ENCODE measurements at regions not wholly inside any gene's neighbourhood (a gene's known extent, or its start where the extent isn't known, plus 50 kb on each side); places are given as distances from the start of the nearest gene placed in this dataset.
"Not testable (repeated sequence)": the region's sequence is repeated elsewhere in the genome, so short reads cannot be mapped to it uniquely, and the experiment has no call there.

DNA sequence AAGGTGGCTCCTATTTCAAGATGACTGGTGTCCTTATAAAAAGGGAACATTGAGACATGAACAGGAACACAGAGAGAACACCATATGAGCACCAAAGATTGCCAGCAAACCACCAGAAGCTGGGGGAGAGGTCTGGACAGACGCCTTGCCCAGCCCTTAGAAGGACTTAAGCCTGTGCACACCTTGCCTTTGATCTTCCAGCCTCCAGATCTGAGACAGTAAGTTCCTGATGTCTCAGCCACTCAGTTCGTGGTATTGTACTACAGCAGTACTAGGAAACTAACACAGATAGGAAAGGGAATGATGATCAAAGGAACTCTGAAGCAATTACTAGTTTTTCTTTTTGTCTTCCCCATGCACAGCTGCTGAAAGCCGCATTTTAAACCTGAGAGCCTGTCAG is 137.3 kb upstream of the FHL2 start:
- DNase-seq (ENCODE audit: extremely low spot score) = peak; percentile 68
- no peak overlapping the region for H3K4me3 ChIP-seq
- H3K4me1 ChIP-seq = no peaks in the 10 kb centered on the region
- intact Hi-C loops (cut with DNase I) = no loop called here
- H3K36me3 ChIP-seq = no peaks in the 10 kb centered on the region
- WGBS = 74% methylated on average over 3 of the region's 3 CpGs
- H3K27me3 ChIP-seq = peaks cover 0 to 9% (median 0%) of the 10 kb centered on the region in 4 donors
- TF ChIP-seq EP300 (IDR thresholded peaks at IDR 0.05) = no peak
- TF ChIP-seq, protein P1, sequence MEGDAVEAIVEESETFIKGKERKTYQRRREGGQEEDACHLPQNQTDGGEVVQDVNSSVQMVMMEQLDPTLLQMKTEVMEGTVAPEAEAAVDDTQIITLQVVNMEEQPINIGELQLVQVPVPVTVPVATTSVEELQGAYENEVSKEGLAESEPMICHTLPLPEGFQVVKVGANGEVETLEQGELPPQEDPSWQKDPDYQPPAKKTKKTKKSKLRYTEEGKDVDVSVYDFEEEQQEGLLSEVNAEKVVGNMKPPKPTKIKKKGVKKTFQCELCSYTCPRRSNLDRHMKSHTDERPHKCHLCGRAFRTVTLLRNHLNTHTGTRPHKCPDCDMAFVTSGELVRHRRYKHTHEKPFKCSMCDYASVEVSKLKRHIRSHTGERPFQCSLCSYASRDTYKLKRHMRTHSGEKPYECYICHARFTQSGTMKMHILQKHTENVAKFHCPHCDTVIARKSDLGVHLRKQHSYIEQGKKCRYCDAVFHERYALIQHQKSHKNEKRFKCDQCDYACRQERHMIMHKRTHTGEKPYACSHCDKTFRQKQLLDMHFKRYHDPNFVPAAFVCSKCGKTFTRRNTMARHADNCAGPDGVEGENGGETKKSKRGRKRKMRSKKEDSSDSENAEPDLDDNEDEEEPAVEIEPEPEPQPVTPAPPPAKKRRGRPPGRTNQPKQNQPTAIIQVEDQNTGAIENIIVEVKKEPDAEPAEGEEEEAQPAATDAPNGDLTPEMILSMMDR (IDR thresholded peaks at IDR 0.05) = no peak
- TF ChIP-seq POLR2AphosphoS5 (IDR thresholded peaks at IDR 0.05) = no peak
- no peak for TF ChIP-seq POLR2A (IDR thresholded peaks at IDR 0.05; ENCODE audit: low read depth)
- H3K9me3 ChIP-seq = no peaks in the 10 kb centered on the region
- no peak overlapping the region for H3K27ac ChIP-seq (replicated peaks in 1 of 4)

DNA sequence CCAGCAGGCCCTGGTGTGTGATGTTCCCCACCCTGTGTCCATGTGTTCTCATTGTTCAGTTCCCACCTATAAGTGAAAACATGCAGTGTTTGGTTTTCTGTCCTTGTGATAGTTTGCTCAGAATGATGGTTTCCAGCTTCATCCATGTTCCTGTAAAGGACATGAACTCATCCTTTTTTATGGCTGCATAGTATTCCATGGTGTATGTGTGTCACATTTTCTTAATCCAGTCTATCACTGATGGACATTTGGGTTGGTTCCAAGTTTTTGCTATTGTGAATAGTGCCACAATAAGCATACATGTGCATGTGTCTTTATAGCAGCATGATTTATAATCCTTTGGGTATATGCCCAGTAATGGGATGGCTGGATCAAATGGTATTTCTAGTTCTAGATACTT is 130.4 kb upstream of the FHL2 start:
- H3K27ac ChIP-seq (replicated peaks in 1 of 4); H3K4me3 ChIP-seq; H3K9me3 ChIP-seq; DNase-seq (ENCODE audit: extremely low spot score); H3K36me3 ChIP-seq; H3K27me3 ChIP-seq; intact Hi-C loops (cut with DNase I); H3K4me1 ChIP-seq: not testable (repeated sequence)

DNA sequence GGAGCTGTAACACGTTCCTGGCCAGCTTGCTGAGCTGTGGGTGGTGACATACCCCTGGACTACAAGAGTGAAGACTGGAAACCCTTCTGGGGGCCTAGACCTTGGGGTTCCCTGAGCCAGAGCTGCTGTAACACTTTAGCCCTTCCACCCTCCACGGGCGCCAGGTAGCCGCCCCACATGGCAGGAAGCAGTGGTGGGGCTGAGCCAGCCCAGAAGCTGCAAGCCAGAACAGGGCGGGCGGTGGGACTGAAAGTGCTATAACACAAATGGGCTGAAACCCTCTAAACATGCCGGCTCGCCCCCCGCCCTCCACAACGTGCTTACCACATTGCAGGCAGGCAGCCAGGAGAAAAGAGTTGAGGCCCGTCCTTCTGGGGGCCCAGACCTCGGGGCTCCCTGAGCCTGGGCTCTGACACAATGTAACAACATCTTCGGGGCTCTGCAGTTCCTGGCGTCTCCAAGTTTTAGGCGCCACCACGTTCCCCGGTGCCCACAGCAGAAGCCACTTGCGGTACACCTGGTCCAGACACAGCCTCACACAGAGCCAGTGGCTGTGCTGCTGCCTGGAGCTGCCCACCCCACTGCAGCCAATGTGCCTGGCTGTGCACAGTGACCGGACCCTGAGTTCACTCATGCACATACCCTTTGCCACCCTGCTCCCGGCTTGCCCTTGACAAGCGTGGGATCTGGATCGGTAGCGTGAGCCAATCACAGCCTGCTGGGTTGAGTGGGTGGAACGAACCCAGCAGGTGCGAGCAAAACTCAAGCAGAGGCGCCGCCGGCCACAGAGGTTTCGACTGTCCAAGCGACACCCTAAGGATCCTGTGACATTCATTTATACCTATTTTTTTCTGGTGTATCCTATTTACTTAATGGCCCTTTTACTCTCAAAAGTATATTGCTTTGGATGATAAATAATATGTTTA is 127.4 kb upstream of the FHL2 start:
- 94% methylated on average over 11 of the region's 30 CpGs for WGBS
- H3K9me3 ChIP-seq = no peaks in the 10 kb centered on the region
- intact Hi-C loops (cut with DNase I) = no loop called here
- H3K27ac ChIP-seq (replicated peaks in 1 of 4) = no peak overlapping the region
- no peaks in the 10 kb centered on the region for H3K4me1 ChIP-seq
- H3K36me3 ChIP-seq = no peaks in the 10 kb centered on the region
- DNase-seq (ENCODE audit: extremely low spot score) = peak; percentile 87
- H3K27me3 ChIP-seq = peaks cover 0 to 3% (median 0%) of the 10 kb centered on the region in 4 donors
- no peak overlapping the region for H3K4me3 ChIP-seq
- TF ChIP-seq POLR2A (IDR thresholded peaks at IDR 0.05; ENCODE audit: low read depth) = no peak
- TF ChIP-seq POLR2AphosphoS5 (IDR thresholded peaks at IDR 0.05) = no peak
- TF ChIP-seq EP300 (IDR thresholded peaks at IDR 0.05) = no peak
- TF ChIP-seq, protein P1 (IDR thresholded peaks at IDR 0.05) = no peak

DNA sequence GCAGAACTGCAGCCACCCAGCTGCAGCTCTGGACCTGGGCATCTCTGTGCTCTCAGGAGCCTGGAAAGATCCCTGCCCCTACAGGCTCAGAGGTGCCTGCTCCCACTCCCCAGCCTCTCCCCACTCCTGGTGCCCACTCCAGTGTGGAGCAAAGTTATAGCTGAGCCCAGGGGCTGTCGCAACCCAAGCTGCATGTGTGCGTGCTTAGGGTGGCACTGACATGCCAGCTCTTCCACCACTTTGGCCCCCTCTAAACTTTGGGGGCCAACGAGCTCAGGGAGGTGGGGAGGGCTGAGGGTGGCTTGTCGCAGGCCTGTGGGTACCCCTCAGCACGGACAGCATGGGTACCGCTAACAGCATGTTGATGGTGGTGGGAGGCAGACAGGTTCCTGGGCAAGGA is 126.3 kb upstream of the FHL2 start:
- 100% methylated on average over 3 of the region's 6 CpGs for WGBS
- Histone ChIP-seq H3K27ac (replicated peaks in 1 of 4) (no peak overlapping the region), H3K4me3 (no peak overlapping the region), H3K4me1 (peaks cover 0 to 3% (median 0%) of the 10 kb centered on the region in 4 donors), H3K27me3 (peaks cover 0 to 3% (median 0%) of the 10 kb centered on the region in 4 donors), H3K36me3 (no peaks in the 10 kb centered on the region), H3K9me3 (no peaks in the 10 kb centered on the region)
- DNase-seq (ENCODE audit: extremely low spot score) = peak; percentile 45
- TF ChIP-seq POLR2A (IDR thresholded peaks at IDR 0.05; ENCODE audit: low read depth) = no peak
- no peak for TF ChIP-seq POLR2AphosphoS5 (IDR thresholded peaks at IDR 0.05)
- TF ChIP-seq EP300 (IDR thresholded peaks at IDR 0.05) = no peak
- TF ChIP-seq, protein P1 (IDR thresholded peaks at IDR 0.05) = no peak
- intact Hi-C loops (cut with DNase I) = no loop called here

DNA sequence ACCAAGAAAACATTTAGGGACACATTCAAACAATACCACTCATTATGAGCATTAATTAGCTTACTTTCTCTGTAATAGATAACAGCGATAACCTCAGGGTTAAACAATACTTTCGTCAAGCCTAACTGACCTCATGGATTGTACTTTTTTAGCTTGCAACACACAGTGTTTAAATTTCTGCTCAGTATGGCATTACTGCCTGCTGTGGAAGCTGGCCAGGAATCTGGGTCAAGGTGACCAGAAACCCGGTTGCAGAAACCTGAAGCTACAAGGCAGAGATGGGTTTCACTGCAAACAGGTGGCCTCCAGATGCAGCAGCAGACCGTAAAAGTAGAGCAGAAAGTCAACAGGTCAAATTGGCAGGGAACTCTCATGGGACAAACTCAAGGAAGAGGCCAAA is 123.8 kb upstream of the FHL2 start:
- Histone ChIP-seq H3K4me1 (peaks cover 4 to 16% (median 8%) of the 10 kb centered on the region in 4 donors), H3K27ac (replicated peaks in 1 of 4) (no peak overlapping the region), H3K9me3 (no peaks in the 10 kb centered on the region), H3K4me3 (no peak overlapping the region), H3K36me3 (no peaks in the 10 kb centered on the region), H3K27me3 (peaks cover 0 to 3% (median 0%) of the 10 kb centered on the region in 4 donors)
- 74% methylated on average over 4 of the region's 4 CpGs for WGBS
- intact Hi-C loops (cut with DNase I) = no loop called here
- TF ChIP-seq EP300 (IDR thresholded peaks at IDR 0.05) (no peak), POLR2AphosphoS5 (IDR thresholded peaks at IDR 0.05) (no peak), POLR2A (IDR thresholded peaks at IDR 0.05; ENCODE audit: low read depth) (no peak)
- TF ChIP-seq, protein P1 (IDR thresholded peaks at IDR 0.05) = no peak
- DNase-seq (ENCODE audit: extremely low spot score) = peak; percentile 34

Data from esophagus muscularis mucosa (tissue), 4 donors.